HUES48 (cell line): ENCODE measurements at regions not wholly inside any gene's neighbourhood (a gene's known extent, or its start where the extent isn't known, plus 50 kb on each side); places are given as distances from the start of the nearest gene placed in this dataset.
"Not testable (repeated sequence)": the region's sequence is repeated elsewhere in the genome, so short reads cannot be mapped to it uniquely, and the experiment has no call there.

Source experiments
- H3K27ac ChIP-seq: one replicate; pipeline ENCODE4 v1.7.0; 2013; ENCODE audit warnings: low read depth, low read length, inconsistent platforms
- H3K27me3 ChIP-seq: 2 replicates; pipeline ENCODE4 v1.6.1; 2013; ENCODE audit warnings: mild to moderate bottlenecking, low read length; ENCODE audit not compliant: control insufficient read depth, insufficient read depth
- H3K36me3 ChIP-seq: 2 replicates; pipeline ENCODE4 v1.6.1; 2013; ENCODE audit warnings: low read length; ENCODE audit not compliant: control insufficient read depth, insufficient read depth
- H3K4me1 ChIP-seq: 2 replicates; pipeline ENCODE4 v1.6.1; 2013; ENCODE audit warnings: mild to moderate bottlenecking, low read length; ENCODE audit not compliant: control insufficient read depth, insufficient read depth
- H3K4me3 ChIP-seq: 2 replicates; pipeline ENCODE4 v1.5.1; 2013; ENCODE audit warnings: mild to moderate bottlenecking, low read depth, low read length
- H3K9ac ChIP-seq: 2 replicates; pipeline ENCODE4 v1.6.1; 2013; ENCODE audit warnings: mild to moderate bottlenecking, low read depth, low read length, moderate library complexity
- H3K9me3 ChIP-seq: 2 replicates; pipeline ENCODE4 v1.6.1; 2013; ENCODE audit warnings: low read length; ENCODE audit not compliant: control insufficient read depth, insufficient read depth

GRCh38 chr1:121443001-121443540, 258.3 kb downstream of the SRGAP2C start:
- Histone ChIP-seq H3K4me1 (peaks cover 7% of the 10 kb centered on the region; the same call in 1 of the 2 replicates), H3K36me3 (no peaks in the 10 kb centered on the region), H3K9ac (no peak overlapping the region), H3K27ac (no peak overlapping the region), H3K4me3 (no peak overlapping the region), H3K27me3 (no peaks in the 10 kb centered on the region), H3K9me3 (no peaks in the 10 kb centered on the region)

DNA sequence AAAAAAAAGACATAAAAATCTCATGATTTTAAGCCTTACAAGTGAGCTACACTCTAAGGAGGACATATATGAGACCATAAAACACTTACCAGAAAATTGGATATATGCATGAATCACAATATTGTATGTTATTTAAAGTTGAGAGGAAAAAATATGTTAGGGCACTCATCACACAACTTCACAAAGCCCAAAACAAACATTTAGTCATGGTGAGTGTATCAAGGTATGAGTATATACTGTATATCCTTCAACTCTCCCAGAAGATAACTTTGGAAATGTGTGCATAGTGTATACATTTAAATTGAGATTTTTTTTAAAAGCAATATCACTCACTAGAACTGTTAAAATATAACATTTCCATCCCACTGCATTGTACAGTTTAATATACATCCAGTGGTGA, 259.3 kb downstream of the SRGAP2C start:
- no peaks in the 10 kb centered on the region for H3K36me3 ChIP-seq
- H3K27ac ChIP-seq = no peak overlapping the region
- no peaks in the 10 kb centered on the region for H3K9me3 ChIP-seq
- H3K9ac ChIP-seq = no peak overlapping the region
- no peak overlapping the region for H3K4me3 ChIP-seq
- H3K27me3 ChIP-seq = no peaks in the 10 kb centered on the region
- H3K4me1 ChIP-seq = peaks cover 7% of the 10 kb centered on the region; the same call in 1 of the 2 replicates

- Histone ChIP-seq H3K4me1 (peaks cover 7% of the 10 kb centered on the region; the same call in 1 of the 2 replicates), H3K27me3 (no peaks in the 10 kb centered on the region), H3K4me3 (no peak overlapping the region), H3K9ac (no peak overlapping the region), H3K36me3 (no peaks in the 10 kb centered on the region), H3K9me3 (no peaks in the 10 kb centered on the region), H3K27ac (no peak overlapping the region)
Measured at GRCh38 chr1:121445679-121446078, 260.9 kb downstream of the SRGAP2C start.

DNA sequence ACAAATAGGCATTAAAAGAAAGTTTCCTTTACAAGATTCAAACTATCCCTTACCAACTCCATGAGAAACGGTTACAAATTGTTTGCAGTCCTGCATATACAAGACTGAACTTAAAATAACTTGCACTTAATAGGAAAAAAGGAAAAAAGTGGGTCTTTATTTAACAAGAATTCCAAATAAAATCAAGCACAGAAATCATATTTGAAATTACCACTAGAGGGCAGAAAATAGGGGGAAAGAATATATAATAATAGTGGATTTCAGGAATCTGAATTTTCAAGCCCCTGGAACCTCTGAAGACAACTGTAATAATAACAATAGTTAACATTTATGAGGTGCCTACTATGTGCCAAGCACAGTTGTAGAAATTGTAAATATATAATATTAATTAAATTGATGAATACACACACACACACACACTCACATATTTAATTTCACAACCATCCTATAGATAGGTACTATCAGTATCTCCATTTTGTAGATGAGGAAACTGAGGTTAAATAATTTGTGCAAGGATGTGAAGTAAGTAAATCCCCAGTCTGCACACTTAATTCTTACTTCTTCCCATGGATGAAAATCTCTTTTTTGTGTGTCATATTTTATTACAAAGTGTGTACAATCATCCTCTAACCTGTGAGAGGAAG, 262.6 kb downstream of the SRGAP2C start:
- not testable (repeated sequence) for H3K4me3 ChIP-seq, H3K9me3 ChIP-seq, H3K27ac ChIP-seq, H3K36me3 ChIP-seq, H3K4me1 ChIP-seq, H3K27me3 ChIP-seq, H3K9ac ChIP-seq

DNA sequence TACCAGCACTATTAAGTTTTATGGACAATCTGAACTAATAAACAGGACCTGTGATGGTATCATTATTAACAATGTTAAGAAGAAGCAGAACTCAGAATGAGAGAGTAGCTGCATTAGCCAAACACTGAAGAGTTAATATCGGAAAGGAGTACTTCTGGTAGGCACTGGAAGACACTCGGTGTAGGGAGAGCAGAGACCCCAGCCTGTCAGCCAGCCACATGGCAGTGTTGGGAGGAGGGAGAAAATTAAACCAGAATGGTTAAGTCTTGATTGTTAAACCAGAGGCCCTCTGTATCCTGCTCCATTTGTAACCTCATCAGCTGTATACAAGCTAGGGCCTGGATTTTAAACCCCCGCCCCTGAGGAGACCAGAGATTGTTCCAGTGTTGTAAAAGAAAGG, 263.3 kb downstream of the SRGAP2C start:
- not testable (repeated sequence) for H3K4me1 ChIP-seq, H3K27me3 ChIP-seq, H3K36me3 ChIP-seq, H3K9me3 ChIP-seq, H3K9ac ChIP-seq, H3K27ac ChIP-seq, H3K4me3 ChIP-seq

DNA sequence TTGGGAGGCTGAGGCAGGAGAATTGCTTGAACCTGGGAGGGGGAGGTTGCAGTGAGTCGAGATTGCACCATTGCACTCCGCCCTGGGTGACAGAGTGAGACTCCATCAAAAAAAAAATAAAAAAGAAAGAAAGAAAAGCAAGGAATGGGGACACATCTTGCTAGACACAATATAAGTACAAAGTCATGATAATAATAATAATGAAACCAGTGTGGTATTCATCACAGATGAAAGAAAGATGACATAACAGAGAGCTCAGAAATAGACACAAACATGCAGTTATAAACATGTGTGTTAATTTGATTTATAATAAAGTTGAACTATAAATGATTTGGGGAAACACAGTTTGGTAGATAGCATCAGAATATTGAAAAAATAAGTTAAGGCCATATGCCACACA, 264.1 kb downstream of the SRGAP2C start:
- Histone ChIP-seq H3K4me3 (no peak overlapping the region), H3K36me3 (no peaks in the 10 kb centered on the region), H3K9ac (no peak overlapping the region), H3K27me3 (no peaks in the 10 kb centered on the region), H3K4me1 (peaks cover 7% of the 10 kb centered on the region; the same call in 1 of the 2 replicates), H3K27ac (no peak overlapping the region), H3K9me3 (no peaks in the 10 kb centered on the region)

GRCh38 chr1:121452484-121452883, 267.7 kb downstream of the SRGAP2C start:
- H3K36me3 ChIP-seq = no peaks in the 10 kb centered on the region
- no peak overlapping the region for H3K4me3 ChIP-seq
- no peaks in the 10 kb centered on the region for H3K9me3 ChIP-seq
- no peaks in the 10 kb centered on the region for H3K4me1 ChIP-seq
- H3K9ac ChIP-seq = no peak overlapping the region
- no peak overlapping the region for H3K27ac ChIP-seq
- H3K27me3 ChIP-seq = no peaks in the 10 kb centered on the region

- Histone ChIP-seq H3K4me1 (no peaks in the 10 kb centered on the region), H3K9me3 (no peaks in the 10 kb centered on the region), H3K4me3 (no peak overlapping the region), H3K36me3 (no peaks in the 10 kb centered on the region), H3K27me3 (no peaks in the 10 kb centered on the region), H3K9ac (no peak overlapping the region), H3K27ac (no peak overlapping the region)
Measured at GRCh38 chr1:121458291-121459048, 273.7 kb downstream of the SRGAP2C start.

GRCh38 chr1:121459235-121459634, 274.5 kb downstream of the SRGAP2C start:
- Histone ChIP-seq H3K27me3 (no peaks in the 10 kb centered on the region), H3K4me3 (no peak overlapping the region), H3K27ac (no peak overlapping the region), H3K36me3 (no peaks in the 10 kb centered on the region), H3K4me1 (no peaks in the 10 kb centered on the region), H3K9me3 (no peaks in the 10 kb centered on the region), H3K9ac (no peak overlapping the region)

DNA sequence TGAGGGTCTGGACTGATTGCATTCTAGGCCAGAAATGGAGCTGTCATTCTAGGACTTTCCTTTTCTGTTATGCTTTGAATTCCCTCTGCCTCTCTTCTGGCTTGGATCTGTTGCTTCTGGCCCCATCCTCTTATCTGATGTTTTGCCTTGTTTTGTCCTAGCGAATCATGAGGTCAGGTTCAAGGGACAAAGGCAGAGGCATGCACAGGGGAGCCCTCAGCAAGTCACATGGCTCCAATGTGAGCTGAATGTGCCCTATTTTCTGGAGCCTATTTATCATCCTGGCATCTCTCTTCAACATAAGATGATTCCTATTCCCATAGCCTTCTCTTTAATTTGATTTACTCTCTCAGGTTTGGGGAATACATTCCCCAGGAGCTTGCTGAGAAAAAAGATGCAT, 284.6 kb downstream of the SRGAP2C start:
- H3K9ac ChIP-seq, H3K9me3 ChIP-seq, H3K27me3 ChIP-seq, H3K4me3 ChIP-seq, H3K36me3 ChIP-seq, H3K4me1 ChIP-seq, H3K27ac ChIP-seq: not testable (repeated sequence)

- not testable (repeated sequence) for H3K36me3 ChIP-seq, H3K9ac ChIP-seq, H3K4me3 ChIP-seq, H3K27ac ChIP-seq, H3K27me3 ChIP-seq, H3K9me3 ChIP-seq, H3K4me1 ChIP-seq
Measured at GRCh38 chr1:121470401-121470800, 285.6 kb downstream of the SRGAP2C start.
